Tibial nerve (tissue), 4 donors: ENCODE measurements at regions not wholly inside any gene's neighbourhood (a gene's known extent, or its start where the extent isn't known, plus 50 kb on each side); places are given as distances from the start of the nearest gene placed in this dataset.

Experiments
- DNase-seq, 2 donors: peaks; one replicate each; pipeline ENCODE4 v3.0.0-alpha.2; 2019; ENCODE audit warnings: low spot score in 2 of 2
- H3K27ac ChIP-seq, 4 donors: fragments of 200-600 bp; sonication (generic) in 3 of 4; one replicate each; pipeline ENCODE4 v1.5.1; 2017 to 2019; ENCODE audit warnings: mild to moderate bottlenecking in 1 of 4
- H3K27me3 ChIP-seq, 2 donors: fragments of 200-600 bp; sonication (generic) in 1 of 2; one replicate each; pipeline versions ENCODE4 v1.5.1 to v1.6.0; 2017 to 2019
- H3K36me3 ChIP-seq, 3 donors: fragments of 200-600 bp; sonication (generic); one replicate each; pipeline ENCODE4 v1.5.1; 2018 to 2019
- H3K4me1 ChIP-seq, 4 donors: fragments of 200-600 bp; sonication (generic) in 3 of 4; one replicate each; pipeline ENCODE4 v1.5.1; 2017 to 2019
- H3K4me3 ChIP-seq, 4 donors: fragments of 200-600 bp; sonication (generic) in 3 of 4; one replicate each; pipeline ENCODE4 v1.5.1; 2017 to 2019; ENCODE audit warnings: mild to moderate bottlenecking in 1 of 4, moderate library complexity in 1 of 4
- H3K9me3 ChIP-seq, 4 donors: fragments of 200-600 bp; sonication (generic) in 3 of 4; one replicate each; pipeline ENCODE4 v1.5.1; 2017 to 2019
- CTCF ChIP-seq, 5 experiments: fragments of 200-600 bp in 3 of 5; fragments of 450-650 bp in 2 of 5; sonication (generic) in 3 of 5; IDR thresholded peaks; one replicate each; pipeline ENCODE4 v1.5.1; 2016 to 2019; ENCODE audit warnings: antibody characterized with exemption in 5 of 5, mild to moderate bottlenecking in 3 of 5, moderate library complexity in 2 of 5
- EP300 ChIP-seq, 2 donors: sonication (generic); formaldehyde crosslinking; IDR thresholded peaks; one replicate each; pipeline ENCODE4 v1.6.1; 2017; ENCODE audit warnings: antibody characterized with exemption in 2 of 2, mild to moderate bottlenecking in 1 of 2
- POLR2A ChIP-seq, 2 donors: fragments of 450-650 bp; IDR thresholded peaks; one replicate each; pipeline ENCODE4 v1.6.1; 2017; ENCODE audit warnings: antibody characterized with exemption in 2 of 2, mild to moderate bottlenecking in 2 of 2, moderate library complexity in 2 of 2
- WGBS, 2 donors: methylation state at CpG; one replicate each; pipeline ENCODE4 v1.1.5; 2018; 5-methylcytosine and 5-hydroxymethylcytosine counted together

- Histone ChIP-seq H3K9me3 (no peaks in the 10 kb centered on the region), H3K4me3 (no peak overlapping the region), H3K4me1 (no peaks in the 10 kb centered on the region), H3K27ac (no peak overlapping the region), H3K36me3 (no peaks in the 10 kb centered on the region), H3K27me3 (peaks cover 0 to 4% of the 10 kb centered on the region in 2 donors)
- WGBS, 2 donors, result 25 to 32% methylated on average over 1 of the region's 1 CpG
- TF ChIP-seq CTCF (IDR thresholded peaks at IDR 0.05), result no peak
- no peak for TF ChIP-seq POLR2A (IDR thresholded peaks at IDR 0.05)
- TF ChIP-seq EP300 (IDR thresholded peaks at IDR 0.05), result no peak
- no peak for DNase-seq
Measured at GRCh38 chrX:20729416-20729815, 462.7 kb upstream of the RPS6KA3 start.

GRCh38 chrX:20727447-20727846, 460.7 kb upstream of the RPS6KA3 start:
- 50 to 63% methylated on average over 1 of the region's 1 CpG for WGBS, 2 donors
- no peak for DNase-seq
- H3K4me1 ChIP-seq, result no peaks in the 10 kb centered on the region
- H3K4me3 ChIP-seq, result no peak overlapping the region
- no peak overlapping the region for H3K27ac ChIP-seq
- no peaks in the 10 kb centered on the region for H3K36me3 ChIP-seq
- peaks cover 0 to 4% of the 10 kb centered on the region in 2 donors for H3K27me3 ChIP-seq
- TF ChIP-seq EP300 (IDR thresholded peaks at IDR 0.05) (no peak), CTCF (IDR thresholded peaks at IDR 0.05) (no peak), POLR2A (IDR thresholded peaks at IDR 0.05) (no peak)
- H3K9me3 ChIP-seq, result no peaks in the 10 kb centered on the region

- Histone ChIP-seq H3K36me3 (no peaks in the 10 kb centered on the region), H3K4me1 (no peaks in the 10 kb centered on the region), H3K27me3 (no peaks in the 10 kb centered on the region), H3K27ac (no peak overlapping the region), H3K9me3 (no peaks in the 10 kb centered on the region), H3K4me3 (no peak overlapping the region)
- 66 to 67% methylated on average over 2 of the region's 2 CpGs for WGBS, 2 donors
- TF ChIP-seq EP300 (IDR thresholded peaks at IDR 0.05) (no peak), CTCF (IDR thresholded peaks at IDR 0.05) (no peak)
- DNase-seq, result no peak
Measured at GRCh38 chrX:20720954-20721626, 454.4 kb upstream of the RPS6KA3 start.

- no peaks in the 10 kb centered on the region for H3K27me3 ChIP-seq
- no peaks in the 10 kb centered on the region for H3K9me3 ChIP-seq
- H3K4me3 ChIP-seq, result no peak overlapping the region
- WGBS, 2 donors, result 28 to 36% methylated on average over 3 of the region's 3 CpGs
- TF ChIP-seq POLR2A (IDR thresholded peaks at IDR 0.05), result no peak
- TF ChIP-seq CTCF (IDR thresholded peaks at IDR 0.05), result no peak
- no peak for TF ChIP-seq EP300 (IDR thresholded peaks at IDR 0.05)
- H3K4me1 ChIP-seq, result no peaks in the 10 kb centered on the region
- H3K36me3 ChIP-seq, result no peaks in the 10 kb centered on the region
- H3K27ac ChIP-seq, result no peak overlapping the region
- DNase-seq, result no peak
Measured at GRCh38 chrX:20718592-20719380, 452.1 kb upstream of the RPS6KA3 start.

GRCh38 chrX:20715176-20715575, 448.5 kb upstream of the RPS6KA3 start:
- H3K36me3 ChIP-seq, result no peaks in the 10 kb centered on the region
- H3K27ac ChIP-seq, result no peak overlapping the region
- no peak overlapping the region for H3K4me3 ChIP-seq
- H3K27me3 ChIP-seq, result no peaks in the 10 kb centered on the region
- no peaks in the 10 kb centered on the region for H3K9me3 ChIP-seq
- TF ChIP-seq CTCF (IDR thresholded peaks at IDR 0.05), result no peak
- TF ChIP-seq EP300 (IDR thresholded peaks at IDR 0.05), result no peak
- no peak for TF ChIP-seq POLR2A (IDR thresholded peaks at IDR 0.05)
- no peaks in the 10 kb centered on the region for H3K4me1 ChIP-seq
- WGBS, 2 donors, result 79 to 90% methylated on average over 3 of the region's 3 CpGs
- DNase-seq, result no peak
